ENCODE measurements at regions not wholly inside any gene's neighbourhood (a gene's known extent, or its start where the extent isn't known, plus 50 kb on each side); places are given as distances from the start of the nearest gene placed in this dataset.

DNA sequence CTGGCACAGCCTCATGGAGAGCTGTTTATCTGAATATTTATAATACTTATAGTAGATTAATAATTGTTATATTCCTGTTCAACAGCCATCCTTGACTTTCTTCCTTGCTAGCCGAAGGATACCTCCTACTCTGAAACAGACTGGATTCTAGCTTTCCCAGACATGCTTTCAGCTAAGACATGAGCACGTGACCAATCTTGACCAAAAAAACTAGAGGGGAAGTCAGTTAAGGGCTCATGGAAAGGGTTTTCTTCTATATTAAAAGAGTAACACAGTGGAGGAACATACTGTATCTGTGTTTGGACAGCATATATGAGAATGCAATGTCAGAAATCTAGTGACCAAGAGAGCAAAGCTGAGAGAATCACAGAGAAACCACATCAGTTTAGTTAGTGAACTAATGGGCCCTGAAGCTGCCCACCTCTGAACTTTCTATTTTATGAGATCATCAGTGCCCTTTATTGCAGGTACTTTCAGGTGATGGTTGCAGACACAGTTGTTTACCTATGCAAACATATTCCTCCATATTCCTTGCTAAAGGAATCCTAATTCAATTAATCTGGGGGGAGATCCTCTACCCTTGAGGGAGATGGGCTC is 140.4 kb upstream of the SLC24A3 start:
- TF ChIP-seq EZH2 (IDR thresholded peaks at IDR 0.05; ENCODE audit: borderline replicate concordance, insufficient read depth, low read length, poor library complexity, severe bottlenecking) (no peak), RAD21 (conservative IDR thresholded peaks at IDR 0.05) (no peak), CTCF (IDR thresholded peaks at IDR 0.05; ENCODE audit: poor library complexity, severe bottlenecking) (no peak), POLR2AphosphoS5 (IDR thresholded peaks at IDR 0.05) (no peak), EP300 (conservative IDR thresholded peaks at IDR 0.05; ENCODE audit: poor library complexity, severe bottlenecking) (no peak), REST (IDR thresholded peaks at IDR 0.05; ENCODE audit: borderline replicate concordance) (no peak), SMC3 (conservative IDR thresholded peaks at IDR 0.05; ENCODE audit: poor library complexity) (no peak), MXI1 (conservative IDR thresholded peaks at IDR 0.05; ENCODE audit: poor library complexity, severe bottlenecking) (no peak), TAF1 (IDR thresholded peaks at IDR 0.05; ENCODE audit: low read depth) (no peak)

All from neural cell (in vitro differentiated cells).